ENCODE measurements at regions not wholly inside any gene's neighbourhood (a gene's known extent, or its start where the extent isn't known, plus 50 kb on each side); places are given as distances from the start of the nearest gene placed in this dataset.
"Not testable (repeated sequence)": the region's sequence is repeated elsewhere in the genome, so short reads cannot be mapped to it uniquely, and the experiment has no call there.

DNA sequence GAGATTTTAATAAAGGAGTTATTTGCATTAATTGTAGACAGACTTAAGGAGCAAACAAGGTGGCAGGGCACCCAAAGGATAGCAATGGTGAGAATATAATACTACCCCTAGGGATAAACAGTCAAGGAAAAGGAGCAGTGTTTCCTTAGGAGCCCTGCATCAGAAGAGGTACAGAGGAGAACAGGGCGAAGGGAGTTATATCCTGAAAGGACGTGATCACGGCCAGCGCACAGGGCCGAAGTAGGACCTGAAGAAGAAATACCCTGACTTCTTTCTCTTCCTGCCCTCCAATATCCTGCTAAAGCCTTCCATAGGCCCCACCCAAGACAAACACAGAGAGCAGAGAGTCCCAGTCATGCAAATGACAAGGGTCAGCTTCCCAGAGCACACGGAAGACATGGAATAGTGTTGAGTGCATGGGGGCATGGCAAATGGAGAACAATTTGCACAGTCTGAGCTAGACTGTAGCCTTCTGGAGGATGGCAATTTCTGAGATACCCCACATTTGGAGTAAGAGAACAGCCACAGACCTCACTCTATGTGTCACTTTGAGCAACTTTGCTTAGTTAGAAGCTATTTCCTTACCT lies 188.2 kb downstream of the ZNF92 start:
- TF ChIP-seq, protein P1, sequence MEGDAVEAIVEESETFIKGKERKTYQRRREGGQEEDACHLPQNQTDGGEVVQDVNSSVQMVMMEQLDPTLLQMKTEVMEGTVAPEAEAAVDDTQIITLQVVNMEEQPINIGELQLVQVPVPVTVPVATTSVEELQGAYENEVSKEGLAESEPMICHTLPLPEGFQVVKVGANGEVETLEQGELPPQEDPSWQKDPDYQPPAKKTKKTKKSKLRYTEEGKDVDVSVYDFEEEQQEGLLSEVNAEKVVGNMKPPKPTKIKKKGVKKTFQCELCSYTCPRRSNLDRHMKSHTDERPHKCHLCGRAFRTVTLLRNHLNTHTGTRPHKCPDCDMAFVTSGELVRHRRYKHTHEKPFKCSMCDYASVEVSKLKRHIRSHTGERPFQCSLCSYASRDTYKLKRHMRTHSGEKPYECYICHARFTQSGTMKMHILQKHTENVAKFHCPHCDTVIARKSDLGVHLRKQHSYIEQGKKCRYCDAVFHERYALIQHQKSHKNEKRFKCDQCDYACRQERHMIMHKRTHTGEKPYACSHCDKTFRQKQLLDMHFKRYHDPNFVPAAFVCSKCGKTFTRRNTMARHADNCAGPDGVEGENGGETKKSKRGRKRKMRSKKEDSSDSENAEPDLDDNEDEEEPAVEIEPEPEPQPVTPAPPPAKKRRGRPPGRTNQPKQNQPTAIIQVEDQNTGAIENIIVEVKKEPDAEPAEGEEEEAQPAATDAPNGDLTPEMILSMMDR (IDR thresholded peaks at IDR 0.05 in 2 of 3, conservative IDR thresholded peaks at IDR 0.05 in 1 of 3; ENCODE audit: borderline replicate concordance in 1 of 3, insufficient read depth in 1 of 3, low read depth in 2 of 3, low read length in 2 of 3): not testable (repeated sequence)
- TF ChIP-seq YY1 (IDR thresholded peaks at IDR 0.05; ENCODE audit: extremely low read depth, insufficient replicate concordance, low read depth, low read length); POLR2A (IDR thresholded peaks at IDR 0.05; ENCODE audit: borderline replicate concordance, extremely low read depth, insufficient read depth, insufficient read length); SIN3A (IDR thresholded peaks at IDR 0.05; ENCODE audit: low read depth); RAD21 (IDR thresholded peaks at IDR 0.05; ENCODE audit: low read depth); EZH2phosphoT487 (IDR thresholded peaks at IDR 0.05; ENCODE audit: borderline replicate concordance); POLR2AphosphoS5 (IDR thresholded peaks at IDR 0.05; ENCODE audit: low read depth, low read length); EZH2 (IDR thresholded peaks at IDR 0.05); ZNF274 (IDR thresholded peaks at IDR 0.05; ENCODE audit: low read depth, low read length); FOSL1 (IDR thresholded peaks at IDR 0.05; ENCODE audit: low read depth): not testable (repeated sequence)
- TF ChIP-seq, protein P2, sequence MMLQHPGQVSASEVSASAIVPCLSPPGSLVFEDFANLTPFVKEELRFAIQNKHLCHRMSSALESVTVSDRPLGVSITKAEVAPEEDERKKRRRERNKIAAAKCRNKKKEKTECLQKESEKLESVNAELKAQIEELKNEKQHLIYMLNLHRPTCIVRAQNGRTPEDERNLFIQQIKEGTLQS (IDR thresholded peaks at IDR 0.05): not testable (repeated sequence)
- TF ChIP-seq, protein P3, sequence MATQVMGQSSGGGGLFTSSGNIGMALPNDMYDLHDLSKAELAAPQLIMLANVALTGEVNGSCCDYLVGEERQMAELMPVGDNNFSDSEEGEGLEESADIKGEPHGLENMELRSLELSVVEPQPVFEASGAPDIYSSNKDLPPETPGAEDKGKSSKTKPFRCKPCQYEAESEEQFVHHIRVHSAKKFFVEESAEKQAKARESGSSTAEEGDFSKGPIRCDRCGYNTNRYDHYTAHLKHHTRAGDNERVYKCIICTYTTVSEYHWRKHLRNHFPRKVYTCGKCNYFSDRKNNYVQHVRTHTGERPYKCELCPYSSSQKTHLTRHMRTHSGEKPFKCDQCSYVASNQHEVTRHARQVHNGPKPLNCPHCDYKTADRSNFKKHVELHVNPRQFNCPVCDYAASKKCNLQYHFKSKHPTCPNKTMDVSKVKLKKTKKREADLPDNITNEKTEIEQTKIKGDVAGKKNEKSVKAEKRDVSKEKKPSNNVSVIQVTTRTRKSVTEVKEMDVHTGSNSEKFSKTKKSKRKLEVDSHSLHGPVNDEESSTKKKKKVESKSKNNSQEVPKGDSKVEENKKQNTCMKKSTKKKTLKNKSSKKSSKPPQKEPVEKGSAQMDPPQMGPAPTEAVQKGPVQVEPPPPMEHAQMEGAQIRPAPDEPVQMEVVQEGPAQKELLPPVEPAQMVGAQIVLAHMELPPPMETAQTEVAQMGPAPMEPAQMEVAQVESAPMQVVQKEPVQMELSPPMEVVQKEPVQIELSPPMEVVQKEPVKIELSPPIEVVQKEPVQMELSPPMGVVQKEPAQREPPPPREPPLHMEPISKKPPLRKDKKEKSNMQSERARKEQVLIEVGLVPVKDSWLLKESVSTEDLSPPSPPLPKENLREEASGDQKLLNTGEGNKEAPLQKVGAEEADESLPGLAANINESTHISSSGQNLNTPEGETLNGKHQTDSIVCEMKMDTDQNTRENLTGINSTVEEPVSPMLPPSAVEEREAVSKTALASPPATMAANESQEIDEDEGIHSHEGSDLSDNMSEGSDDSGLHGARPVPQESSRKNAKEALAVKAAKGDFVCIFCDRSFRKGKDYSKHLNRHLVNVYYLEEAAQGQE (IDR thresholded peaks at IDR 0.05; ENCODE audit: low read depth): not testable (repeated sequence)

Measured in HCT116 (cell line).